BLaER1 treated with 17β-estradiol and CSF1 and Interleukin-3, amounts not matched to agents 10 nM and 100 nM (cell line): ENCODE measurements at regions not wholly inside any gene's neighbourhood (a gene's known extent, or its start where the extent isn't known, plus 50 kb on each side); places are given as distances from the start of the nearest gene placed in this dataset.
"Not testable (repeated sequence)": the region's sequence is repeated elsewhere in the genome, so short reads cannot be mapped to it uniquely, and the experiment has no call there.

Source experiments
- H3K27ac ChIP-seq, 11 experiments: shearing (Covaris generic); formaldehyde crosslinking; 2 replicates each; pipeline ENCODE4 v1.8.1; 2022
- H3K27me3 ChIP-seq, 11 experiments: shearing (Covaris generic); formaldehyde crosslinking; 2 replicates each; pipeline ENCODE4 v1.8.1; 2022
- H3K36me3 ChIP-seq, 11 experiments: shearing (Covaris generic); formaldehyde crosslinking; 2 replicates each; pipeline ENCODE4 v1.8.1; 2022
- H3K4me1 ChIP-seq, 10 experiments: shearing (Covaris generic); formaldehyde crosslinking; 2 replicates each; pipeline ENCODE4 v1.8.1; 2022
- H3K4me2 ChIP-seq, 11 experiments: shearing (Covaris generic); formaldehyde crosslinking; 2 replicates each; pipeline ENCODE4 v1.8.1; 2022
- H3K4me3 ChIP-seq, 10 experiments: shearing (Covaris generic); formaldehyde crosslinking; 2 replicates each; pipeline ENCODE4 v1.8.1; 2022
- H3K9ac ChIP-seq, 11 experiments: shearing (Covaris generic); formaldehyde crosslinking; 2 replicates each; pipeline ENCODE4 v1.8.1; 2022
- H3K9me3 ChIP-seq, 11 experiments: shearing (Covaris generic); formaldehyde crosslinking; replicated peaks in 1 of 11; 2 replicates each; pipeline ENCODE4 v1.8.1; 2022
- H4K20me1 ChIP-seq, 11 experiments: shearing (Covaris generic); formaldehyde crosslinking; 2 replicates each; pipeline ENCODE4 v1.8.1; 2022
- Cebpa-rat ChIP-seq, 11 experiments: shearing (Covaris generic); IDR thresholded peaks; 2 replicates each; pipeline ENCODE4 v1.8.1; 2022

DNA sequence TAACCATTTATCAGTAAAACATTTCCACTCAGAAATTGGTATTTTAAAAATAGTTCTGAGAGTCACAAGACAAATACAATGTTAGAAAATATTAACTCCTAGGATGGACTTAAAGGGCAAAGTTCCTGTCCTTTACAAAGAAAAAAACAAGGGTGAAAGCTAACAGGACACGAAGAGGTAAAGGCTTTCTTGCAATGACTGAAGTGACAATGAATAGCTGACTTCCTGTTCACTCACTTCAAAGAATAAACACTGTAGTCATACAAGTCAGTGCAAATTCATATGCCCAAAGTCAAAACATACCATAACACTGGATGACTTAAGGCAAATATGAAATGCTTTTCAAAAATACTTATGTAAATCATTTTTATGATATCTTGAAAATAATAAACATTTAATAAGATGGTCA lies 1389.8 kb upstream of the ALCAM start:
- no peaks in the 10 kb centered on the region for H3K9me3 ChIP-seq
- H3K9ac ChIP-seq, result no peak overlapping the region
- no peak overlapping the region for H3K27ac ChIP-seq
- H3K27me3 ChIP-seq, result no peaks in the 10 kb centered on the region
- no peak overlapping the region for H3K4me2 ChIP-seq
- no peak for TF ChIP-seq Cebpa-rat (IDR thresholded peaks at IDR 0.05)
- no peak overlapping the region for H3K4me3 ChIP-seq
- no peaks in the 10 kb centered on the region for H3K36me3 ChIP-seq
- H4K20me1 ChIP-seq, result no peaks in the 10 kb centered on the region
- no peaks in the 10 kb centered on the region for H3K4me1 ChIP-seq

DNA sequence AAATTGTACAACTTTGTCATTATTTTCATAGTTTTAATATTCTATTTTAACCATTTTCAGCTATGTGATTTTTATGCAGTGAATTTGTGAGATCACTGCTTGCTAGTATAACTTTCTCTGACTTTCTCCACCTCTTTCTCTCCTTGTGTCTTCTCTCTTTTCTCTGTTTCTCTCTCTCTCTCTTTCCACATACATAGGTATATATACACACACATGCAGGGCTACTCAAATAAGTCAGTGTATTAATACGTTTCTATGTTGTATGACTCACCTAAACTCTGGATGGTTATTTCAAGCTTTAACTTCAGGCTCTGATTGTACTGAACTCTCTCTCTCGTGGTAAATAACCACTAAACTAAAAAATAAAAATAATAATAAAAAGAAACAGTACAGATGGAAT lies 1389.3 kb upstream of the ALCAM start:
- Histone ChIP-seq H3K4me2 (no peak overlapping the region), H4K20me1 (no peaks in the 10 kb centered on the region)
- no peak for TF ChIP-seq Cebpa-rat (IDR thresholded peaks at IDR 0.05)

DNA sequence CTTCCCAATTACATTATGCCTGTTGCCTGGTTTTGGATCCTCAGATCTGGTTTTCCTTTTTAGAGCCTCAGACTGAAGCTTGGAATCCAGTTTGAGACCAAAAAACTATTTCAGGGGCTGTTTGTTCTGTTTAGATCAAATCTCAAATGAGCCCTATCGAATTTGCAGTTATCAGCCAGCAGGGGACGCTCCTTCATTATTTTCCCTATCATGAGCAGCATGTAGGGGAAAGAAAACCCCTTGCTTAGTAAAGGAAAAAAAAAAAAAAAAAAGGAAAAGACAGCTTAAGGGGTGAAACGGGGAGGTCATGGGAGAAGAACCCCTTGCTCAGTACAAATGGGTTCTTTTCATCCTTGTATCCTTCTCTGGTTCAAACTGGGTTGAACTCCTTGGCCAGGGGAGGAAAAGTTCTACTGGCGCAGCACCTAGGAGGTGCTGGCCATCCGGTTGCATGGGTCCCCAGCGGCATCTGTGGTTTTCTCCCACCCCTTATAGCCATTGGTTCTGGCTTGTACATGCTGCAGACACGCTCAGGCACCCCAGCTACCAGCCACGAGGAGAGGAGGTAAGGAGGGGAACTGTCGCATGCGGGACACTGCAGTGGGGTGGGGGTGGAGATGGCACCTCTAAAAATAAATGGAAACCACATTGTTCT lies 1375.1 kb upstream of the ALCAM start:
- TF ChIP-seq Cebpa-rat (IDR thresholded peaks at IDR 0.05), result no peak
- Histone ChIP-seq H3K4me2 (no peak overlapping the region), H3K27ac (no peak overlapping the region), H3K27me3 (no peaks in the 10 kb centered on the region), H3K9ac (no peak overlapping the region), H3K36me3 (no peaks in the 10 kb centered on the region), H3K4me3 (no peak overlapping the region), H4K20me1 (no peaks in the 10 kb centered on the region), H3K9me3 (no peaks in the 10 kb centered on the region), H3K4me1 (no peaks in the 10 kb centered on the region)

More for the DNA sequence above, 1389.3 kb upstream of the ALCAM start:
- Histone ChIP-seq H3K9ac (no peak overlapping the region), H3K27me3 (no peaks in the 10 kb centered on the region), H3K4me3 (no peak overlapping the region), H3K4me1 (no peaks in the 10 kb centered on the region), H3K27ac (no peak overlapping the region), H3K36me3 (no peaks in the 10 kb centered on the region), H3K9me3 (no peaks in the 10 kb centered on the region)

DNA sequence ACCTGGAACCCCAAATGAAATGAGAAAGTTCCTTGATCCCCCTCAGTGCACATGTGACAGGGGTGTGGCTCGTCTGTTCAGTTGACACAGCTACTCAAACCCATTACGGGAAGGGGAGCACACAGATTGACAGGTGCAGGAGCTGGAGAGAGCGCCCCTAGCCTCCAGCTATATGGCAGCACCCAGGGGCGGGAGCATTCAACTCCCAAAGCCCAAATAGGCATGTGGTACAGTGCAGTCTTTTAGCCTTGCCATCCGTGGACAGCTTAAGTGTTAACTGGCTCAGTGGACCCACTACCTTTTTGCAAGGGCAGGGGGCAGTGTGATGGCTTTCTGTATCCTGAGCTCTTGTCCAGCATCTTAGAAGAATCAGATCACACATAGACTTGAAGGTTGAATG lies 1374.2 kb upstream of the ALCAM start:
- no peaks in the 10 kb centered on the region for H3K4me1 ChIP-seq
- H3K9me3 ChIP-seq, result no peaks in the 10 kb centered on the region
- no peak overlapping the region for H3K4me3 ChIP-seq
- no peaks in the 10 kb centered on the region for H4K20me1 ChIP-seq
- H3K27ac ChIP-seq, result no peak overlapping the region
- no peak overlapping the region for H3K4me2 ChIP-seq
- no peaks in the 10 kb centered on the region for H3K27me3 ChIP-seq
- no peak overlapping the region for H3K9ac ChIP-seq
- TF ChIP-seq Cebpa-rat (IDR thresholded peaks at IDR 0.05), result no peak
- H3K36me3 ChIP-seq, result no peaks in the 10 kb centered on the region

DNA sequence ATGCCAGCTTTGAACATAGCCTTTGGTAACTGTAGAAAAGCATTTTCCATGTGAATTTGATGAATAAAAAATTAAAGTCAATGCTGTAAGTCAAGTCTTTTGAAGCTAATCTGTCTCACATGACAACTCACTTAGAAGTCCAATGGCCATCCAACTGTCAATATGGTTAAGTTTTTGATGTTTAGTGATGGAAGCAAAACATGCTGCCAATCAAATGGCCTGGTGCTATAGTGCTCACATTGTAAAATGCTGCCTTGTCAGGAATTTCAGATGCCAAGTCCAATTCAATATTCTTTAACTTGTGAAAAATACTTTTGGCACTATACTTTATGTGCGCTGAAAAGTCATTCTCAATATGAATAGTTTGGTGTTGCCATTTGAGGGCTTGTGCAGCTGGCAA lies 1361.8 kb upstream of the ALCAM start:
- no peaks in the 10 kb centered on the region for H3K9me3 ChIP-seq
- H3K4me3 ChIP-seq, result no peak overlapping the region
- H4K20me1 ChIP-seq, result no peaks in the 10 kb centered on the region
- H3K4me2 ChIP-seq, result no peak overlapping the region
- no peaks in the 10 kb centered on the region for H3K4me1 ChIP-seq
- TF ChIP-seq Cebpa-rat (IDR thresholded peaks at IDR 0.05), result no peak
- no peak overlapping the region for H3K27ac ChIP-seq
- H3K36me3 ChIP-seq, result no peaks in the 10 kb centered on the region
- no peaks in the 10 kb centered on the region for H3K27me3 ChIP-seq
- H3K9ac ChIP-seq, result no peak overlapping the region

DNA sequence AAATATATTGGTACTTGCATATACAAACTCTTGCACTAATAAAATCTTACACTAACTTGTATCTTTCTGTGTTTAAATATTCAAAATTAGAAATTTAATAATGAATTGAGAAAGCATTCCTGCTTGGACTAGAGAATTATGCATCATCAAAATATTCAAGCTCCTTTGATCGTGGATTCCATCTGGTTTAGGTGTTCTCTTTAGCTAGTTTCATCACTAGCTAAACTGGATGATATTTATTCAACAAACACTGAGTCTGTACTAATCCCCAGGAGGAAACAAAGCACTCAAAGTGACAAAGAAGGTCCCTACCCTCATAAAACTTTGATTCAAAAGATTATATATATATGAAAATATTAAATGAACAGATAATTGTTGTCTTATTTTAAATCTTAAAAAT lies 1360.9 kb upstream of the ALCAM start:
- no peaks in the 10 kb centered on the region for H3K9me3 ChIP-seq
- H3K4me2 ChIP-seq, result no peak overlapping the region
- H3K4me3 ChIP-seq, result no peak overlapping the region
- no peak for TF ChIP-seq Cebpa-rat (IDR thresholded peaks at IDR 0.05)
- H3K27ac ChIP-seq, result no peak overlapping the region
- H3K27me3 ChIP-seq, result no peaks in the 10 kb centered on the region
- H3K4me1 ChIP-seq, result no peaks in the 10 kb centered on the region
- no peaks in the 10 kb centered on the region for H3K36me3 ChIP-seq
- no peaks in the 10 kb centered on the region for H4K20me1 ChIP-seq
- no peak overlapping the region for H3K9ac ChIP-seq

DNA sequence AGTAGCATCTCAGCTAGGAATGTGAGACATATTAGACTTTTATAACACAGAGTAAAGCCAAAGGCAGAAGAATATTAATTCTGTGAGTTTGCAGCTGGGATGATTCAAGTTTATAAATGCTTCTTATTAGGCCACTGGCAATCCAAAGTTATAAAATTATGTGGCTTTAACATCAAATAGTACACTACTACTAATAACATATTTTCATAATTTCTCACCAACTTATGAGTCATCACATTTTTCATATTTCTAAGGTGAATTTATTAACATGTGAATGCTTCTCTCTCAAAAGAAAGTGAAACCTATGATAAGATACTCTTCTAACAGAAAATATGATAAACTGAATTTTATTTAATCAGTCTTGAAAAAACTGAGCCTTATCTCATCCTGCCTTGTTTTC lies 1348.2 kb upstream of the ALCAM start:
- Histone ChIP-seq H3K27ac (no peak overlapping the region), H3K4me1 (no peaks in the 10 kb centered on the region), H4K20me1 (no peaks in the 10 kb centered on the region), H3K27me3 (no peaks in the 10 kb centered on the region), H3K9me3 (0 out of 22 replicates have a peak, but pooled peaks cover 0 to 4% (median 0%) of the 10 kb centered on the region in 11 experiments), H3K36me3 (no peaks in the 10 kb centered on the region), H3K4me2 (no peak overlapping the region), H3K9ac (no peak overlapping the region), H3K4me3 (no peak overlapping the region)
- TF ChIP-seq Cebpa-rat (IDR thresholded peaks at IDR 0.05), result no peak

DNA sequence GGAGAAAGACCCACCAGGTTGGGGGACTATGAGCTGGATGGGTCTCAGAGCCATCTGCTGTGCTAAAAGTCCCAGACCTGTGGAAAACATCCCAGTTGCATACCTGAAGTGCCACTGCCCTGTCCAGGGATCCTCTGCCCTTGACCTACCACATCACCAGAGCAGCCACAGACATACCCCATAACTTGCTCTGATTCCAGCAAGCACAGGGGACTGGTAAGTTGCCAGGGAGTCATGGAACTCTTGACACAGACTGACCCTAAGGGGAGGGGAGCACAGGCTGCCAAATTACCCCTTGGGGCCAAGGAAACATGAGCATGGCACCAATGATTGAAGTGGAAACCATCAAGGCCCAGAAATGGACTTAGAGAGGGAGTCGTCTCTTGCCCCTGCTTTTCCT lies 1335.1 kb upstream of the ALCAM start:
- TF ChIP-seq Cebpa-rat (IDR thresholded peaks at IDR 0.05), result no peak
- no peak overlapping the region for H3K4me3 ChIP-seq
- H4K20me1 ChIP-seq, result no peaks in the 10 kb centered on the region
- H3K36me3 ChIP-seq, result no peaks in the 10 kb centered on the region
- no peak overlapping the region for H3K27ac ChIP-seq
- H3K4me1 ChIP-seq, result no peaks in the 10 kb centered on the region
- H3K9me3 ChIP-seq, result no peaks in the 10 kb centered on the region
- H3K4me2 ChIP-seq, result no peak overlapping the region
- H3K9ac ChIP-seq, result no peak overlapping the region
- no peaks in the 10 kb centered on the region for H3K27me3 ChIP-seq

DNA sequence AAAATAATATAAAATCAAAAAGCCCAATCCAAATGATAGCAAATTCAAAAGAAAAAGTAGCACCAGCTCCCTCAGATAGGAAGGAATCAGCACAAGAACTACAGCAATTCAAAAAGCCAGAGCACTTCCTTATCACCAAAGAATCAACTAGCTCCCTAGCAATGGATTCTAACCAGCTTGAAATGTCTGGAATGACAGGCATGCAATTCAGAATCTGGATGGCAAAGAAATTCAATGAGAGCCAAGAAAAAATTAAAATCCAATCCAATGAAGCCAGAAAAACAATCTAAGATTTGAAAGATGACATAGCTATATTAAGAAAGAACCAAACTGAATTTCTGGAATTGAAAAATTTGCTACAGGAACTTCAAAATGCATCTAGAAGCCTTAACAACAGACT lies 1334.4 kb upstream of the ALCAM start:
- TF ChIP-seq Cebpa-rat (IDR thresholded peaks at IDR 0.05), result no peak
- Histone ChIP-seq H3K9me3 (no peaks in the 10 kb centered on the region), H3K4me2 (no peak overlapping the region), H3K9ac (no peak overlapping the region), H3K4me1 (no peaks in the 10 kb centered on the region), H3K36me3 (no peaks in the 10 kb centered on the region), H3K4me3 (no peak overlapping the region), H3K27me3 (no peaks in the 10 kb centered on the region), H3K27ac (no peak overlapping the region), H4K20me1 (no peaks in the 10 kb centered on the region)

DNA sequence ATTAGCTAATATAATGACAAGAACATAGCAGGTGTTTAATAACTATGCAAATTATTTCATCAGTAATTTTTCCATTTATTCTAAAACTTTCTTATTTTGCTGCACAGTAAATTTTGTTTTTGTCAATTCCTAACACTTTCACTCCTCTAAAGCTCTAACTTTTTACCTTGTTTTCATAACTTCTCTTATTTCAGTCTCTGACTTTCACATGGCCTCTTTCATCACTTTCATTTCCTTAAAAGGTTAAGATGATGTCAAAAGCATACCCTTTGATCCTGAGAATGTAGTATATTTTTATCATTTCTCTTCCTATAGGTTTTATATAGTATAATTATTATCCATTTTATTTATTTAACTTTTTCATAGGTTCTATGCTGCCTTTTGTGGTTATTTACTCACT lies 1325.8 kb upstream of the ALCAM start:
- Histone ChIP-seq H3K4me2 (peak overlapping the region in 1 of 11 experiments; percentile 21; a peak in 1 of 22 replicates), H3K9ac (no peak overlapping the region), H3K36me3 (no peaks in the 10 kb centered on the region), H3K27ac (peak overlapping the region in 2 of 11 experiments; percentile 20 to 44; a peak in 3 of 22 replicates), H3K27me3 (no peaks in the 10 kb centered on the region), H3K4me3 (no peak overlapping the region), H3K9me3 (no peaks in the 10 kb centered on the region), H3K4me1 (peaks cover 0 to 9% (median 0%) of the 10 kb centered on the region in 10 experiments; a peak in 1 of 20 replicates), H4K20me1 (no peaks in the 10 kb centered on the region)
- no peak for TF ChIP-seq Cebpa-rat (IDR thresholded peaks at IDR 0.05)

DNA sequence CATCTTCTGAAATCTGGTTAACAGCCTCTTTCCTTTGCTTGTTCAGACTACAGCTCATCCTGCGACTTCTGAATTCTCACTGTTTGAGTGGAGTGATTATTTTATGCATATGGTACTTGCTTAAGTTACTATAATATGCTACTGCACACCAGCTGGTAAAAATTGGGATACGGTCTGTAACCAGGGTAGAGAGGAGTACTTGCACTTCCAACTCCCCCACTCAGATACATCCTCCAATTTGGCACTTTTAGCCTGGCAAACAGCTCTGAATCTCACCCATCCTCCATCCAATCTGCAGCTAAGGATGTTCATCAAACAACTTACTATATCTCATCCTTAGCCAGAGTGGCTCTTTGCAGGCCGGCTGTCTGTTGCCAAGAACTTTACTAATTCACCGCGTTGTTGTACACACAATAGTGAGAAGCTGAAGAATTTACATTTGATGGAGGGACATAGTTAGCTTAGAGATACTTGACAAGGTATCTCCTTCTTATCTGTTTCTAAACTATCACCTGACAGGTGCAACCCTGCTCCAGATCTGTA lies 1323.6 kb upstream of the ALCAM start:
- not testable (repeated sequence) for H3K9ac ChIP-seq, H3K36me3 ChIP-seq, H3K27ac ChIP-seq, H3K4me3 ChIP-seq, H3K4me2 ChIP-seq, H3K9me3 ChIP-seq, H3K4me1 ChIP-seq, H4K20me1 ChIP-seq, H3K27me3 ChIP-seq
